ACC112 (cell line): ENCODE measurements at regions not wholly inside any gene's neighbourhood (a gene's known extent, or its start where the extent isn't known, plus 50 kb on each side); places are given as distances from the start of the nearest gene placed in this dataset.

Experiments
- H2AFZ ChIP-seq: fragments of 200-600 bp; sonication (generic); one replicate; pipeline ENCODE4 v1.6.0; 2017; ENCODE audit warnings: antibody characterized with exemption, low read length; ENCODE audit not compliant: unreplicated experiment
- H3K27ac ChIP-seq: fragments of 200-600 bp; sonication (generic); 2 replicates; pipeline ENCODE4 v1.5.1; 2014; ENCODE audit warnings: low read depth, mild to moderate bottlenecking, antibody characterized with exemption, low read length, moderate library complexity
- H3K27me3 ChIP-seq: fragments of 200-600 bp; sonication (generic); 2 replicates; pipeline ENCODE4 v1.6.1; 2014; ENCODE audit warnings: mild to moderate bottlenecking, antibody characterized with exemption, low read length, moderate library complexity, mixed read lengths; ENCODE audit not compliant: insufficient read depth
- H3K36me3 ChIP-seq: fragments of 200-600 bp; sonication (generic); 2 replicates; pipeline ENCODE4 v1.6.1; 2016; ENCODE audit warnings: mild to moderate bottlenecking, antibody characterized with exemption, low read length, moderate library complexity, mixed read lengths; ENCODE audit not compliant: insufficient read depth
- H3K4me1 ChIP-seq: fragments of 200-600 bp; sonication (generic); one replicate; pipeline ENCODE4 v1.6.1; 2016; ENCODE audit warnings: low read length, mixed read lengths; ENCODE audit not compliant: insufficient read depth, unreplicated experiment, control insufficient read depth
- H3K4me3 ChIP-seq: fragments of 200-600 bp; sonication (generic); 2 replicates; pipeline ENCODE4 v1.5.1; 2014; ENCODE audit warnings: mild to moderate bottlenecking, low read depth, low read length
- H3K79me2 ChIP-seq: fragments of 200-600 bp; sonication (generic); one replicate; pipeline ENCODE4 v1.6.0; 2016; ENCODE audit warnings: low read length; ENCODE audit not compliant: control insufficient read depth, unreplicated experiment, insufficient read depth

DNA sequence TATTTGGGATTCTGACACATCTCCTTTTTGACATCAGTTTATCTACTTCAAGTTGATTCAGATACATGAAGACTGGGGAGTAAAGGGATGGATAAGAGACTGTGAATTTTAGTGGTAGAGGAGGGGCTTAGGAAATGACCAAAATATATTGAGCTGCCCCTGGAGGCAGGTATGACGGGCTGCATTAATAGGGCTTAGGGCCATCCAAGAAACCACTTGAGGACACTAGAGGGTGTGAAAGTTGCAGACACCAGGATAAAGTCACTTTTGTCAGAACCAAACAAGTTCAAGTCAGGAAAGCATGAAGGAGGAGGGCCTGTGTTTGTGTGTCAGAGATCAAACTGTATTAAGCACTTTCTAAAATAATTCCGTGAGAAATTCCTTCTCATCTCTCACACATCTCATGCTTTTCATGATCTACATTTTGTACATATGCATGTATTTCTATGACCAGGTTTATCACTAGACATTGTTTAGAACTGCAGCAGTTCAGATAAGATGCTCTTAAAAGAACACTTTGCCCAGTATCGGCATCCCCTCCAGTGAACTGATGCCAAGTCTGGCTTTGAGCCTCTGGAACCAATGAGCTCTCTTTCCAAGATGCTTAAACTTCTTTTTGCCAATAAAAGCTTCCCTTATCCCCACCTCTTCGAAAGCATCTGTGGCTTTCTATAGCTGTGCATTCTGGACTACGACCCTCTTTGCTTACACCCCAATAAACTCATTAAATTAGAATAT lies 136.9 kb downstream of the SLC38A1 start:
- no peaks in the 10 kb centered on the region for H3K4me1 ChIP-seq
- no peaks in the 10 kb centered on the region for H3K79me2 ChIP-seq
- H3K27me3 ChIP-seq: no peaks in the 10 kb centered on the region
- no peaks in the 10 kb centered on the region for H3K36me3 ChIP-seq
- H3K4me3 ChIP-seq: no peak overlapping the region
- no peak overlapping the region for H2AFZ ChIP-seq
- no peak overlapping the region for H3K27ac ChIP-seq

DNA sequence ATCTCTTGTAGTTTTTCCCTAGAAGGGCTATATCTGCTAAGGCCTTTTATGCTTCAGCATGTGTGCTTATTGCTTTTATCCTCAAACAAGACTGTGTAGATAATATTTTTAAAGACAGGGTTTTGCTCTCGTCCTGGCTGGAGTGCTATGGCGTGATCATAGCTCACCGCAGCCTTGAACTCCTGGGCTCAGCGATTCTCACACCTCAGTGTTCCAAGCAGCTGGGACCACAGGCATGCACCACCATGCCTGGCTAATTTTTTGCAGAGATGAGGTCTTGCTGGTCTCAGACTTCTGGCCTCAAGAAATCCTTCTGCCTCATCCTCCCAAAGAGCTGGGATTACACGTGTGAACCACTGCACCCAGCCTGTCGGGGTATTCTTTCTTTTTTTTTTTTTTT lies 137.3 kb upstream of the SCAF11 start:
- H2AFZ ChIP-seq: no peak overlapping the region

DNA sequence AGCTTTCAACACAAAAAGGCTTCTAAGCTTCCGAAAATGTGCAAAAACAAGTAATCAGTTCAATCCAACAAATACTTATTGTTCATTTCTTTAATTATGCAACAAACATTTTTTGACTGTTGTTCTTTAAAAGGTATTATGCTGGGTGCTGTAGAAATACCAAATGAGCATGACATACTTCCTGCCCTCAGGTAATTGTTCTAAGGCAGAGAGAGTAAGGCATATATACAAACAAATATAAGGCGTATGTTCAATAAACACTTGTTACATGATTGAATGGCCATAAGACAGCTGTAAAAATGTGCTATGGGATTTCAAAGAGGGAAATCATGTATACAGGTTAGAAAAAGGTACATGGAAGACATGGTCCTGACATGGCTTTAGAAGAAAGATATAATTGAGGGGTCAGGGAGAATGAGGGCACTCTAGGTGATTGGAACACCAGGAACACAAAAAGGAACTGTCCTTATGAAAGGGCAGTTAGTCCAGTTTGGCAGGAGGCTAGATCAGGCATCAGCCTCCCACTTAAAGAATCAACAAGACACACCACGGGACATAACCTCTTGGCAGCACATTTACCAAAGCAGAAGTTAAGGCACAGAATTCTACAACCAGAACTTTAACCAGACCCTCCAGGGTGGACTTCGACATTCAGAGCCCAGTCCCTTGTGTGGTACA lies 135.8 kb upstream of the SCAF11 start:
- Histone ChIP-seq H3K36me3 (no peaks in the 10 kb centered on the region), H3K4me1 (peaks cover 16% of the 10 kb centered on the region), H3K4me3 (peak overlapping the region; percentile 73), H3K79me2 (no peaks in the 10 kb centered on the region), H3K27ac (no peak overlapping the region), H2AFZ (peak overlapping the region; percentile 91), H3K27me3 (no peaks in the 10 kb centered on the region)

More for the DNA sequence above, 137.3 kb upstream of the SCAF11 start:
- H3K27me3 ChIP-seq: no peaks in the 10 kb centered on the region
- H3K79me2 ChIP-seq: no peaks in the 10 kb centered on the region
- peaks cover 16% of the 10 kb centered on the region for H3K4me1 ChIP-seq
- no peak overlapping the region for H3K4me3 ChIP-seq
- H3K36me3 ChIP-seq: no peaks in the 10 kb centered on the region
- no peak overlapping the region for H3K27ac ChIP-seq

DNA sequence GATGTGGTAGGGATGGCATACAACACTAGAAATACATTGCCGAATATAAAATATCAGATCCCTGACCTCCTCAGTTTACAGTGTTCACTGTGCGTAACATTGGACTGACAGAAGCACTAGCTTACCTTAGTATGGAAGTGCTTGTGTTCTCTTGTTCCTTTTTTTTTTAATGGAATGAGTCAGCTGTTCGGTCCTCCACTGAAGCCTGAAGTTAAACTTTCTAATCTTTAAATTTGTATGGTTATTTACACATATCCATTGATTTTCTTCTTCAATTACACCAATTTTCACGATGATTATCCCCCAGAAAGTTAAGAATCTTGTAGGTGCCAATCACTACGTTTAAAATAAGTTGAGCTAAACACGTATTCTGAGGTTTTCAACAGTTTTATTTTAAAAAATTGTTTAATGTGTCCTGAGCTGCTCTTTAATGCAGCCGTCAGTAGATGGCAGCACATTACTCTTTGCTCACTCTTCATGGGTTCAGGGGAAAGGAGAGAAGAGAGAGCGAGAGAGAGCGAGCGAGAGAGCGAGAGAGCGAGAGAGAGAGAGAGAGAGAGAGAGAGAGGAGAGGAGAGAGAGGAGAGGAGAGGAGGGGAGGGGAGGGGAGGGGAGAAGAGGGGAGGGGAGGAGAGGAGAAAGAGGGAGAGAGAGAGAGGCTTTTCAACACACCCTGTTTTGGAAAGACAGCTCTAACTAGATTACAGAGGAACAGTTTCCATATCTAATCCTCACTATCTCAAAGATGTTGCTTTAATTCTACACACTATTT lies 134.7 kb upstream of the SCAF11 start:
- Histone ChIP-seq H3K4me3 (peak overlapping the region; percentile 73), H3K36me3 (no peaks in the 10 kb centered on the region), H2AFZ (peak overlapping the region; percentile 91), H3K27ac (0 out of 2 replicates have a peak overlapping the region, but pooled peaks have one; percentile 19), H3K79me2 (no peaks in the 10 kb centered on the region), H3K4me1 (peaks cover 16% of the 10 kb centered on the region), H3K27me3 (no peaks in the 10 kb centered on the region)

DNA sequence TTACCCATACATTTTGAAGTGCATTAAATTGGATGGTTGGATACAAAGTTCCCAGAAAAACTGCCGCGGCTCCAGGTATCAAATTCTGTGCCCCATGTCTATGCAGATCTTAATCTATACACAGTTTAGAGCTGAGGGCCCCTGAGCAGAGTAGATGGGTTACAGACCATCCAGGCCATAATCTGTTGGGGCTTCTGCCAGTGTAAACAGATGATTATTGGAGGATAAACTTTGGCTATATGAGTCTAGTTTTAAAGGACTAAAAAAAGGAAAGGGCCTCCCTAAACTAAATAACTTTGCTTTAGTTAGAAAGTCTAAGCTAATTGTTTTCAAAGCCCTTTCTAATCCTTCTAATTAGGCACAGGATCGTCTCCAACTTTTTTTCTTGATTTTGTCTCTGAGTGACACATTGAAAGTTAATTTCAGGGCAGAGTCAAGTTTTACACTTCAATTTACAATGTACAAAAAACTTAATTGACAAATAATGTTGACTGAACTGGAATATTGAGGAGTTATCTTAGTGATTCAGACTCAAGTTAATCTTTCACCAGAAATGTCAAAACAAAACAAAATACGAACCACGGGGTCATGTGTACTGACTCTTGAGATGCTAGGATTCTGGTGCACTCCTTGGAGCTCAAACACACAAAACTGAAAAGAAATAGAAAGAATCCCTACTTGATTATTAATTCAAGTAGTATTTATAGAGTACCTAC lies 133.9 kb upstream of the SCAF11 start:
- Histone ChIP-seq H3K79me2 (no peaks in the 10 kb centered on the region), H3K4me3 (0 out of 2 replicates have a peak overlapping the region, but pooled peaks have one; percentile 70), H3K27ac (no peak overlapping the region), H3K36me3 (no peaks in the 10 kb centered on the region), H3K4me1 (peaks cover 16% of the 10 kb centered on the region), H3K27me3 (no peaks in the 10 kb centered on the region), H2AFZ (peak overlapping the region; percentile 87)

DNA sequence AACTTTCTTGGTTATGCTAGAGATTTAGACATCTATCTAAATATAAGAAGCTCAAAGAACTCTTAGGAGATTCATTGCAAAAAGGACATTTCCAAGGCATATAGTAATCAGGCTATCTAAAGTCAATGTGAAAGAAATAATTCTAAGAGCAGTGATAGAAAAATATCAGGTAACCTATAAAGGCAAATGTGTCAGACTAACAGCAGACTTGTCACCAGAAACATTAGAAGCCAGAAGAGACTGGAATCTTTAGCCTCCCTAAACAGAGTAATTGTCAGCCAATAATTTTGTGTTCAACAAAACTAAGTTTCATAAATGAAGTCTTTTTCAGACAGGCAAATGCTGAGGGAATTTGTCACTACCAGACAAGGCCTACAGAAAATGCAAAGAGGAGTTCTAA lies 122.0 kb upstream of the SCAF11 start:
- Histone ChIP-seq H3K4me1 (no peaks in the 10 kb centered on the region), H3K4me3 (no peak overlapping the region), H2AFZ (no peak overlapping the region), H3K27me3 (no peaks in the 10 kb centered on the region), H3K27ac (no peak overlapping the region), H3K79me2 (no peaks in the 10 kb centered on the region), H3K36me3 (no peaks in the 10 kb centered on the region)

DNA sequence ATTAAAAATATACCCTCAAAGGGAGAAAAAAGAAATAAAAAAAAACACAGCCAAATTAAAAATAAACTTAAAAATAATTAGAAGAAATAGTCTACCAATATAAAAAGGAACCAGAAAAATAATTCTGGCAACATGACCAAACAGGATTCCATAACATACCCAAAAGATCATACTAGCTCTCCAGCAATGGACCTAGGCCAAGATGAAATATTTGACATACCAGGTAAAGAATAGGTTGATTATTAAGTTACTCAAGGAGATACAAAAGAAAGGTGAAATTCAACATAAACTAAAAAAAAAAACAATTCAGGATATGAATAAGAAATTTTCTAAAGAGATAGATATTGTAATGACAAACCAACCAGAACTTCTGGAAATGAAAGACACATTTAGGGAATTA lies 121.3 kb upstream of the SCAF11 start:
- Histone ChIP-seq H2AFZ (no peak overlapping the region), H3K4me1 (no peaks in the 10 kb centered on the region), H3K27me3 (no peaks in the 10 kb centered on the region), H3K27ac (no peak overlapping the region), H3K79me2 (no peaks in the 10 kb centered on the region), H3K4me3 (no peak overlapping the region), H3K36me3 (no peaks in the 10 kb centered on the region)

DNA sequence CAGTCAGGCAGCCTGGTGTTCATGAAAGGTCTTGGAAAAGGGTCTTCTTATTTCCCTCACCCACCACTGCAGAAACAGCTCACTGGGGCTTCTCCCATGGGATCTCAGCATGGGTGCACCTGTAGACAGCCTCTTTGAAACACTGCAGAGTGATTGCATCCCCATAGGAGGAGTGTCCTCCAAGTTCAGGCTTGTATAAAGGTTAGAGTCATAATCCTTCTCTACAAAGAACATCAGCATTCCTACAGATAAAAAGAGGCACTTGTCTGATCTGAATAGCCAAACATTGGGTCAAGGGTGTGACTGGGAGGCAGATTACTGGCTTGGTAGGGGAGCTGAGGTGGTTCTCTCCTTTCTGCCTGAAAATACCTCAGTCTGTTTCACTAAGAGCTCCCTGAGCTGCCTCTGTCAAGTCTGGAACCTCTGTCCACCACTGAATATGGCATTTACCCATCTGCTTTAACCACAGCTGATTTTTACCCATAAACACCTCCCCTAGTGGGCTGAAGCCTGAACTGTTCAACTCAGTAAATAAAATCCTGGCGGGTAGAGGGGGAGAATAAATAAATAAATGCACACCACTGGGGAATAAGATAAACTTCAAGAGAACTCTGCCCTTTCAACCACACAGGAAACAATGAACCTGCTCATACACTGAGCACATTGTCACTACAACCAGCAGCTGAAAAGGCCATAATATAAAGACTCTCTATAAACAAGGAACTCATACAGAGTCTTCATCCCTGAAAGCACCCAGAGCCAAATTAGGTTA lies 120.7 kb upstream of the SCAF11 start:
- no peaks in the 10 kb centered on the region for H3K36me3 ChIP-seq
- H3K79me2 ChIP-seq: no peaks in the 10 kb centered on the region
- no peak overlapping the region for H2AFZ ChIP-seq
- no peak overlapping the region for H3K27ac ChIP-seq
- no peak overlapping the region for H3K4me3 ChIP-seq
- H3K4me1 ChIP-seq: no peaks in the 10 kb centered on the region
- no peaks in the 10 kb centered on the region for H3K27me3 ChIP-seq

DNA sequence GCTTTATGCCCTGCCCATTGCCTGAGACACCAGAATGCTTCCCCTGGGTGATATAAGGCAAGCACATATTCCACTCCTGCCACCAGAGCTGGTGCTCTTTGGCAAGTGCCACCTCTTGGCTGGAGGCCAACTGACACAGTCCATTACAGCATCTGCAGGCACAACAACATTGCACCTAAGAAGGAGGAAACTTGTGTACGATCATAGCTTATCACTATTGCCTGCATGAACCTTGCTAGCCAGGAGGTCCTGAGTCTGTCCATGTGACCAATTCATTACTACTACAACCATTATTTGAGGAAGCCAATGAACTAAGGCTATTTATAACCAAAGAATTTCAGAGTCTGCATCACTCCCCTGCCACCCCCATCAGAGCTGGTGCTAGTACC lies 119.8 kb upstream of the SCAF11 start:
- Histone ChIP-seq H3K4me1 (no peaks in the 10 kb centered on the region), H3K36me3 (no peaks in the 10 kb centered on the region), H2AFZ (no peak overlapping the region), H3K4me3 (no peak overlapping the region), H3K27me3 (no peaks in the 10 kb centered on the region), H3K27ac (no peak overlapping the region), H3K79me2 (no peaks in the 10 kb centered on the region)
